ENCODE measurements at regions not wholly inside any gene's neighbourhood (a gene's known extent, or its start where the extent isn't known, plus 50 kb on each side); places are given as distances from the start of the nearest gene placed in this dataset.

- TF ChIP-seq CTCF (conservative IDR thresholded peaks at IDR 0.05) = no peak
- WGBS (ENCODE audit: extremely low coverage, insufficient read length, low lambda C conversion rate) = no CpG with 5 or more reads among the region's 3 CpGs
Observed at GRCh38 chr1:60516996-60517395, 443.4 kb upstream of the C1orf87 start.

More at GRCh38 chr1:60516996-60517395, 443.4 kb upstream of the C1orf87 start:
- Histone ChIP-seq H3K79me2 (ENCODE audit: insufficient read depth, low read length) (no peaks in the 10 kb centered on the region), H3K4ac (ENCODE audit: low read depth, low read length) (no peak overlapping the region), H3K4me1 (ENCODE audit: insufficient read depth, low read length) (no peaks in the 10 kb centered on the region), H3K27me3 (ENCODE audit: insufficient read depth, low read length) (no peaks in the 10 kb centered on the region), H2AK5ac (ENCODE audit: insufficient read length, low read length) (no peak overlapping the region), H4K5ac (ENCODE audit: insufficient read length, low read depth, low read length) (no peak overlapping the region), H3K23ac (ENCODE audit: insufficient read length, low read depth, low read length) (no peak overlapping the region), H3K4me2 (ENCODE audit: insufficient read depth, insufficient read length, low read length) (no peak overlapping the region), H3K79me1 (ENCODE audit: insufficient read depth, low read depth, low read length, poor library complexity, severe bottlenecking) (no peaks in the 10 kb centered on the region), H2BK5ac (ENCODE audit: insufficient read length, low read length) (no peak overlapping the region), H3K9me3 (ENCODE audit: control insufficient read depth, low read depth, low read length) (no peaks in the 10 kb centered on the region), H3K18ac (ENCODE audit: insufficient read length, low read depth, low read length) (no peak overlapping the region), H4K91ac (ENCODE audit: insufficient read length, low read depth, low read length) (no peak overlapping the region), H3T11ph (ENCODE audit: low read length) (no peak overlapping the region), H2AFZ (ENCODE audit: low read length) (no peak overlapping the region), H2BK120ac (ENCODE audit: low read depth, low read length, poor library complexity, severe bottlenecking) (no peak overlapping the region), H2BK20ac (ENCODE audit: low read depth, low read length, poor library complexity, severe bottlenecking) (no peak overlapping the region), H3K9ac (ENCODE audit: extremely low read depth, insufficient read length, low read length) (no peak overlapping the region), H3K56ac (ENCODE audit: insufficient read length, low read depth, low read length) (no peak overlapping the region), H3K14ac (ENCODE audit: insufficient read depth, low read length) (no peak overlapping the region), H2BK12ac (ENCODE audit: insufficient read length, low read depth, low read length) (no peak overlapping the region), H4K20me1 (ENCODE audit: control insufficient read depth, insufficient read depth, insufficient read length) (no peaks in the 10 kb centered on the region), H2BK15ac (ENCODE audit: low read depth, low read length) (no peak overlapping the region), H3K27ac (ENCODE audit: insufficient read length, low read depth, low read length) (no peak overlapping the region), H4K8ac (replicated peaks; ENCODE audit: insufficient read length, low read depth, low read length) (no peak overlapping the region), H3K23me2 (ENCODE audit: insufficient read length, low read depth, low read length, poor library complexity, severe bottlenecking) (no peaks in the 10 kb centered on the region)
- Mint-ChIP-seq H3K4me1 (peaks cover 0 to 4% of the 10 kb centered on the region in 2 experiments; a peak in 1 of 4 replicates), H3K36me3 (ENCODE audit: insufficient read depth in 1 of 3, low read depth in 3 of 3) (no peaks in the 10 kb centered on the region), H3K27me3 (ENCODE audit: low read depth) (no peaks in the 10 kb centered on the region), H3K27ac (no peak overlapping the region), H3K4me3 (no peak overlapping the region), H3K9me3 (no peaks in the 10 kb centered on the region; a peak in 1 of 5 replicates)
- no peak for DNase-seq
